HG02840 (cell line): ENCODE measurements at regions not wholly inside any gene's neighbourhood (a gene's known extent, or its start where the extent isn't known, plus 50 kb on each side); places are given as distances from the start of the nearest gene placed in this dataset.

Experiments
- ATAC-seq: cut with Tn5 transposase; IDR thresholded peaks from one replicate; pipeline ENCODE4 v1.9.1; 2021; ENCODE audit warnings: mild to moderate bottlenecking, moderate library complexity, moderate number of reproducible peaks; ENCODE audit not compliant: unreplicated experiment, low FRiP score

DNA sequence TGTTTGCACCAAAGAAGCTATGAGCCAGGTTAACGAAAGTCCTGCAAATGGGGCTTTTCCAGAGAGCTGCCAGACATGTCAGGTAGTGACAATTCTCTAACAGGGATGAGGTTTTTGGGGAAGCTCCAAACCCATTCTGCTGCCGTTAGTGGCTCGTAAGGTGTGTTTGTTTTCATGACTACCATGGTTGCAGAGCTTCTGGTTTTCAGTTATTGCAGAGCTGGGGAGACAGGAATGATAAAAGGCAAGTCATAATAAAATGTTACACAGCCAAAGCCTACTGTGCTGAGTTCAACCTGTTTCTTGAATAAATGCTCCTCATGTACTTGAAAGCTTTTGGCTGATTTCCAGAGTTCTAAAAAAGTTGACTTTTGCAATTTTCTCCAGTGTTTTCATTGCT lies 209.2 kb upstream of the STK17B start:
- ATAC-seq, result no peak

DNA sequence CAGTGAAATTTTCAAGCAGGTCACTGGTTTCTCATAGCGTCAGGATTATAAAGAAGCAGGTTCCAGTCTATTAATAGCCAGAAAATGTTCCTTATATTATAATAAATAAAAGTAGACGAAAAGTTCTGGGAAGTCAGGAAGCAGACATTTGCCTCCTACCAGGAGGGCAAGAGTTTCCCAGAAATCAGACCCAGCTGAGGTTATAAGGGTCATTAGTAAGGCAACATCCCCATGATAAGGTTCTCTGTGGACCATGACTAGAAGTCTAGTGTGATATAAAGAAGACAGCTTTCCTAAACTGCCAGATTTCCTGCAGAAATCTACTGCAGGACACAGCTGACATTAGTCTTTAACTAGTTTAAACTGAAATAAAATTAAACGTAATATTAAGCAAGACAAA lies 210.1 kb upstream of the STK17B start:
- no peak for ATAC-seq

- no peak for ATAC-seq
These were observed 212.4 kb upstream of the STK17B start for GRCh38 chr2:196383799-196384198.

- no peak for ATAC-seq
These were observed 213.4 kb upstream of the STK17B start for GRCh38 chr2:196384729-196385128.

DNA sequence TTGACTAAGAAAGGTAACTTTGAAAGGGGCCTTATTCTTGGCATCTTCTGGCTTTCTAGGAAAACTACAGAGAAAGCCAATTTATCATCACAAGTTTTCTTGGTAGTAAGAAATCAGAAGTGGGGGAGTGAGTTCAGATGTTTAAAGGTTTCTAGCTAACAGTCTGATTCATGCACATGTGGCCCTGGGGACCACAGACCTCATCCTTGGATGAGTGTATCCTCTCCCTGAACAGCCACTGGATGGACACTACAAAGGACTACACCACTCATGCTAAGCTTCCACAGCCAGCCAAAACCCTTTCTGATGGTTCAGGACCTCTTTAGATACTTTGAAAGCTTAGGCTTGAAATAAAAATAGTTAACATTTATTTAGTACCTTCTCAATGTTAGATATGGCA lies 218.3 kb upstream of the STK17B start:
- ATAC-seq, result no peak

DNA sequence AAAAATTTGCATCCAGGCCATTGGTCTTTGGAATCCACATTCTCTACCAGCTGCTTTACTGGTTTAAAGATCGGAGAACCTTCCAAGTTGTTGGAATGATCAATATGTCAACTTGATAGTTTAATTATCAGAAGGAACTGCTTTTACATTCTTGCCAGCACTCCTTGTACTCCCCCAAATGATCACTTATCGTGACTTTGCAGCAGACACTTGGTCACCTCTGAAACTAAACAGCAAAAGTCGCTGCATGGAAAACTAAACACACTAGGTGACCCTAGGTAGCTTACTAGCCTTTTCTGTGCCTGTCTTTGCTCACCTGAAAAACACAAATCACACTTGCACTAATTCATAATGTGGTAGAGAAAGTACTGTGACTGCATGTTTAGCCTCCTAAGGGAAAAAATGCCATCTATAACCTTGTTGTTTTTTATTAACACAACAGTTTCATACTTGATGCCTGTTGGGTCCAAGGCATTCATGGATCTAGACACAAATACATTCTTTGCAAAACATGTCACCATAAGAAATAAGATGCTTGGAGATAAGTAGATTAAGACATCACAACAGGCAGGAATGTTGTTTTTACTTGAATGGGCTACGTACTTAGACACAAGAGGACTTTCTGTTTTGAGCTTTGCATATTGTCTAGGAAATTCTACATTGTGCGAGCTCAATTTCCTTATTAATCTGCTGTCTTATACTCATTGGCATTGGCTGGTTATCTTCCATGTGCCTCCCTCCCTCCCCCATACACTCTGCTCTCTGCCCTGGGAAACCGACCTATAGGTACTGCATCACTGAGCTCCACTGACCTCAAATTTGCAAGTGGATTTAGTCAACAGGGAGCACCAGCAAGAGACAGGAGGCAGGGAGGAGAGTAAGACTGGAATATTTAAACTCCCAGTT lies 219.1 kb upstream of the STK17B start:
- no peak for ATAC-seq

GRCh38 chr2:196391149-196391479 lies 219.7 kb upstream of the STK17B start:
- ATAC-seq, result no peak

DNA sequence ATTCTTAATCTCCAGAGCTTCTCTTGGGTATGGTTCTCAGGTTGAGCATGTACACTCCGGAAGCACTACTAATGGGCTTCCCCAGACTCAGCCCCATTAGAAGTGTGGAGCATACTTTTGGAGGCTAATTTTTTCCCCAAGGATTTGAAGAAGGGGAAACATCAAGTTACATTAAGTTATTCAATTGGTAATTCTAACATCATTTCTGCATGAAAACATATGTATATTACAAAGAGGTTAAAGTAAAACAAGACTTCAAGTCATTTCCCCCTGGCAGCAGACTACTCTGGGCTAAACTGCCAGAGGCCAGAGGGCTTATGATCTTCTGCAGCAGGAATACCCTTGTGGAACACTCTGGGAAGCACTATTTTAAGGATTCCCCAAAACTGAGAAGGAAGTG lies 227.7 kb upstream of the STK17B start:
- no peak for ATAC-seq

DNA sequence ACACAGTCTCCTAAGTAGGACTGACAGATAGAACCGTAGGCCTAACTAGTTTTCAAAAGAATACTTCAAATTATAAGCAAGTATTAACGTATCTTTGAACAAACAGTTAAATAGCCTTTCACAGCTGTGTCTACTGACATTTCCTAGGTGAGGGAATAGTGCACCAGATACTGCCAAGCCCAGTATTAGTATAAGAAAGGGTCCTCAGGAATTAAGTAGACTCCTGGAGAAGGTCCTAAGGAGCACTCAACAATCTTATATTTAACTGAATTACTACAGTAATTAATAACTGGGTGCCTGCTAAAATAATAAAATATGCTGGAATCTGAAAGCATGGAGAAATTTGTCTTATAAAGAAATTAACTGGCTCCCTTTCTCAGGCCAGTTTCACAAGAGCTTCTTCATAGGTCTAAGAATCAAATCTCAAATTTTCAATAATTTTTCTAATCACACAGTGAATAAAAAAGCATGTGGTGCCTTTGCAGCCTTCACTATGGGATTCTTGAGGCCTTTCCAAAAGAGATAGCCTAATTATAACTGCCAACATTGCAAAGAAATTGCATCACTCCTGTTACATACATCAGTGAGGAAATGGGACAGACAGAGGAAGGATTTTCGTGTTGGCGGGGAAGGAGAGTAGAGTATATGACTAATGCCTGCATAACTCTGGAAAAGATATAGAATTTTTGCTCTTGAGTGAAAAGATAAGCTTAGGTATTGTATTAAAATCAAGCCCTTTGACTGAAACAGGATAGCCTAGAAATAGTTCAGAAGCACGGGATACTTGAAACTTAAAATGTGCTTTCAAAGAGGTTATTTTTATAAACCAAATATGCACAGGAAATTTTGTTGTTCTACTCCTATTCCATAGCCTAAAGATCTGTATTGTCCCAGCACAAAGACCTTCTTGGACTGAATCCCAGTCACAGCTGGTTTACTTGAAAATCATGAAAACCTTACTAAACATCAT lies 228.6 kb upstream of the STK17B start:
- no peak for ATAC-seq

DNA sequence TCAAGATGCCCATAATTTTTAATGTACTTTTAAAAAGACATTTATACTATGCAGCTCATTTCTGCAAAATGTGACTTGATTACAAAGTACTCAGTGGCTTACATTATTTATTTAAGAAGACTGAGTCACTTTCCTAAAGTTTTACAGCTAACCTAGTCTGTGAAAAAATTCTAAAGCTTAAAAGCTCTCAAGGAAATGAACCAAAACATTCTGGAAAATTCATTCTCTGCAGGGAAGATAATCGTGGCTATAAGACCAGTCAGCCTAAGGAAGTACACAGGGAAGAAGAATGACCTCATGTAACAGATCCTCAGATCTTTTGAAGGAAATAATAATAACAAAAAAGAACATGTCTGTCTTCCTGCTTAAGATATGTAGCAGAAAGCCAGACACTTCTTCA lies 232.1 kb upstream of the STK17B start:
- no peak for ATAC-seq

DNA sequence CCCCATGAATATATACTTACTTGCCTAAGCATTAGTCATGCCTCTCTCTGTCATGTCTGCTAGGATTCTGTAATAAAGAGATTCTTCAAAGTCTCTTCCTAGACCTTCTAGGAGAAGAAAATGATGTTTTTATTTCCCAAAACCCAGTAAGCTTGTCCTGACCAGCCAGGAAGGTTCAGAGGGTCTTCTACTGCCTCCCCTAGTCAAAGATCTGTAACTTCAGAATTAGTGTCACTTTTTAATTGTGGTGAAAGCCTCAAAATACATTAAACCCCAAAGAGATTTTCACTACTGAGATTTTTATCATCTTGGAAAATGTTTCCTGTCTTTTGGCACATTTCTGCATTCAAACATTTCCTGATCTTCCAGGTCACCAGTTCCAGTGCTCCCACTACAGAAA lies 232.9 kb upstream of the STK17B start:
- no peak for ATAC-seq

DNA sequence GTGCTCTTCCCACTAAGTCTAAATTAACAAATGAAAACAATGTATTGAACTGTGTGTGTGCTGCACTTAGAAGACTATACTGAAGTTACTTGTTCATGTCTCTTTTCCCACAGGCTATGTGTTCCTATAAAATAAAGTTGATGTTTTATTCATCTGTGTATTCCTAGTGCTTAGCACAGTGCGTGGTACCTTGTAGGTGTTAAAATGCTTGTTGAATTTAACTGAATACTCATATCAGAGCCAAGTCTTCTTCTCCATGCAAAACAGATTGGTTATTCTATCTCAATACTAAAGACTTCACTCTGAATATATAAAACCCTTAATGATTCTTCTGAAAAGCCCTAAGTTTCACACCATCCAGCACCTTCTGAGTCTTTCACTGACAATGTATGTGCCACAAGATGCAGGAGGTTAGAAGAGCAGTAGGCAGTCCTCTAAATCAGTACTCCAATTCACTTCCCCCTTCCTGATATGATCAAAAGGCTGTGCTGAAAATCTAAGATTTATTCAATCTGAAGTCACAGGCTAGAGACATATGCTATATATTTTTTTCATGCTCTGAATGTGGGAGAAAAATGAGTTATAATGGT lies 231.7 kb upstream of the CCDC150 start:
- ATAC-seq, result no peak

GRCh38 chr2:196409376-196409775 lies 230.1 kb upstream of the CCDC150 start:
- ATAC-seq, result no peak

DNA sequence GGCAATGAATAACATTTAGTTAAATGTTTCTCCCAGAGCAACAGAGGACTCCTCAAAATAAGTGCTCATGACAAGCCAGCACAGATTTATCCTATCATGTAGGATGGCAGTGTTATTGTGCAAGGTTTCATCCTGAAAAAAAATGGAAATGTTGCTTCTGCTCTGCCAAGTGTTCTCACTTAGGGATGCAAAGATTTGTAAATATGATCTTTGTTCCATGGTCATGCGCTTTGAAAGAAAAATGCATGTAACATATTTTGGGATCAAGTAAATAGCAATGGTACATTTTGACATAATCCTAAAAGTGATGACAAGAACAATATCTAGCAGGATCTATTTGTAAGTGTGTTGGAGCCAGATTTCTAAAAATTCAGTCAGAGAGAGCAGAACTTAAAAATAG lies 229.5 kb upstream of the CCDC150 start:
- no peak for ATAC-seq

- ATAC-seq, result peak; percentile 55
These were observed 225.7 kb upstream of the CCDC150 start for GRCh38 chr2:196413821-196414274.

GRCh38 chr2:196415384-196415783 lies 224.1 kb upstream of the CCDC150 start:
- no peak for ATAC-seq

DNA sequence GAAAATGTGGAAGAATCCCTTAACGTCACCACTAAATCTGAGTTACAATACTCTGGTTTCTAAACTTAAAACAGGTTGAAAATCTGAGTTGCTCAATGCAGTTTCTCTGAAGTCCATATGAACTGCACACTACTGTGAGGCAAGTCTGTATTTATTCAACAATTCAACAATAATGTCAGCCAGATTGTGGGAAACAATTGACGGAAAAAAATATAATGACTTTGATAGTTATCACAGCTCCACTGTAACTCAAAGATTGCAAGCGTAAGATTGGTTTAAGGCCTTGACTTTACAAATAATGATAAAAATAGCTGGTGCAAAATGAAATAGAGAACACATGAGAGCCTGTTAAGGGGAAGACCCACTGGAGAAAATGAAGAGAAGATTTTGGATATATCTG lies 219.4 kb upstream of the CCDC150 start:
- no peak for ATAC-seq

GRCh38 chr2:196421880-196422279 lies 217.6 kb upstream of the CCDC150 start:
- no peak for ATAC-seq

GRCh38 chr2:196422361-196422760 lies 217.2 kb upstream of the CCDC150 start:
- ATAC-seq, result no peak

DNA sequence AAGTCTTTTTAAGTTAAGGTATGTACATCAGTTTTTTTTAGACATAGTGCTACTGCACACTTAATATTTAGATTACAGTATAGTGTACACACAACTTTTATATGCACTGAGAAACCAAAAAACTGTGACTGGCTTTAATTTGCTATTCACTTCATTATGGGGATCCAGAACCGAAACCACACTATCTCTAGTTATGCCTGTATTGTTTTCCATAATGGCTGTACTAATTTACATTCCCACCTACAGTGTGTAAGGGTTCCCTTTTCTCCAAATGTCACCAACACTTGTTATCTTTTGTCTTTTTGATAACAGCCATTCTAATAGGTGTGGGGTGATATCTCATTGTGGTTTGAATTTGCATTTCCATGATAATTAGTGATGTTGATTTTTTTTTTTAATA lies 213.4 kb upstream of the CCDC150 start:
- ATAC-seq, result no peak
